Natural killer cell (primary cell): ENCODE measurements at regions not wholly inside any gene's neighbourhood (a gene's known extent, or its start where the extent isn't known, plus 50 kb on each side); places are given as distances from the start of the nearest gene placed in this dataset.

ENCODE experiments used
- ATAC-seq, 3 donors: fragments of 150-1000 bp in 2 of 3; fragments of 200-7000 bp in 1 of 3; cut with Tn5 transposase; 1 replicate in 1 of 3; 2 replicates in 2 of 3; pipeline ENCODE4 v1.10.0; 2021; ENCODE audit warnings: mild to moderate bottlenecking in 2 of 3, moderate library complexity in 2 of 3
- DNase-seq, 2 donors: peaks; one replicate each; pipeline versions ENCODE4 v3.0.0 to v3.0.0-alpha.2; 2013 to 2021; ENCODE audit warnings: mixed read lengths in 1 of 2
- H3K27ac ChIP-seq: one replicate; pipeline ENCODE4 v1.5.1; 2013; ENCODE audit warnings: mild to moderate bottlenecking, low read length
- H3K27me3 ChIP-seq: one replicate; pipeline ENCODE4 v1.6.1; 2013; ENCODE audit warnings: low read length; ENCODE audit not compliant: control insufficient read depth, insufficient read depth
- H3K36me3 ChIP-seq: one replicate; pipeline ENCODE4 v1.6.1; 2013; ENCODE audit warnings: low read length; ENCODE audit not compliant: control insufficient read depth, insufficient read depth
- H3K4me1 ChIP-seq: one replicate; pipeline ENCODE4 v1.6.1; 2013; ENCODE audit warnings: low read length; ENCODE audit not compliant: control insufficient read depth, insufficient read depth
- H3K4me3 ChIP-seq: one replicate; pipeline ENCODE4 v1.5.1; 2013; ENCODE audit warnings: low read length
- H3K9me3 ChIP-seq: one replicate; pipeline ENCODE4 v1.6.1; 2013; ENCODE audit warnings: low read length; ENCODE audit not compliant: control insufficient read depth, insufficient read depth
- H3K27ac Mint-ChIP-seq, 2 donors: one replicate each; pipeline ENCODE4 v1.8.0; 2022; ENCODE audit warnings: mild to moderate bottlenecking in 2 of 2, mixed read lengths in 2 of 2, moderate library complexity in 1 of 2
- H3K27me3 Mint-ChIP-seq, 2 donors: one replicate each; pipeline ENCODE4 v1.8.0; 2022; ENCODE audit warnings: low read depth in 2 of 2, mixed read lengths in 2 of 2
- H3K36me3 Mint-ChIP-seq: one replicate; pipeline ENCODE4 v1.8.0; 2022; ENCODE audit warnings: mixed read lengths
- H3K4me1 Mint-ChIP-seq, 2 donors: one replicate each; pipeline ENCODE4 v1.8.0; 2022; ENCODE audit warnings: mixed read lengths in 2 of 2
- H3K4me3 Mint-ChIP-seq: one replicate; pipeline ENCODE4 v1.8.0; 2022; ENCODE audit warnings: mild to moderate bottlenecking, moderate library complexity, mixed read lengths
- H3K9me3 Mint-ChIP-seq, 2 donors: one replicate each; pipeline ENCODE4 v1.8.0; 2022; ENCODE audit warnings: mixed read lengths in 2 of 2
- WGBS: methylation state at CpG from one replicate; pipeline ENCODE4 v1.1.7; 2013; ENCODE audit warnings: missing lambda C conversion rate; ENCODE audit not compliant: insufficient coverage; 5-methylcytosine and 5-hydroxymethylcytosine counted together
- intact Hi-C: fragments of 100-400 bp; cut with micrococcal nuclease; formaldehyde crosslinking; loops from one replicate; pipeline ENCODE4 v1.14.2; 2022
- TF ChIP-seq, protein P1 (sequence below): fragments of 200-600 bp; IDR thresholded peaks from one replicate; pipeline ENCODE4 v1.8.0; 2022; ENCODE audit warnings: antibody characterized with exemption

DNA sequence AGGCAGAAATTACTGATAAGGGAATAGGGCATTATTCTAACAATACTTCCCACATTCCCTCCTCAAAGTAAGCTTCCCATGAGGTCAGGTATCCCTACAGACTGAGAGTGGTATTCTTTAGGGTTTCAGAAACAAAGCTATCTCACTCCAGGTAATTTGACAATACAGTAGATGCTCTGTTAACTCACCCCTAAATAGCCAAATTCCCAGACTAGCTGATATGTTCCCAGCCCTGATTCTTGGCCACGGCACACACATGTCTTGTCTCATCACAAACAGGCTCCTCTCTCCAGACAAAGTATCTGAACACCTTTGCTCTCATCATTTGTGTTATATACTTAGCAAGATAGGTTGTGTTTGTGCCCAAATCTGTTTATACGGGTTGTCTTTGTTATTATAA, 139.9 kb downstream of the ZNF608 start:
- Mint-ChIP-seq H3K9me3 (peaks cover 0 to 2% of the 10 kb centered on the region in 2 donors), H3K4me1 (no peaks in the 10 kb centered on the region), H3K27me3 (peaks cover 25 to 32% of the 10 kb centered on the region in 2 donors), H3K4me3 (no peak overlapping the region), H3K36me3 (no peaks in the 10 kb centered on the region), H3K27ac (no peak overlapping the region)
- WGBS: 75% methylated on average over 1 of the region's 2 CpGs
- ATAC-seq (no peak), DNase-seq (no peak)
- H3K27ac ChIP-seq: no peak overlapping the region
- TF ChIP-seq, protein P1, sequence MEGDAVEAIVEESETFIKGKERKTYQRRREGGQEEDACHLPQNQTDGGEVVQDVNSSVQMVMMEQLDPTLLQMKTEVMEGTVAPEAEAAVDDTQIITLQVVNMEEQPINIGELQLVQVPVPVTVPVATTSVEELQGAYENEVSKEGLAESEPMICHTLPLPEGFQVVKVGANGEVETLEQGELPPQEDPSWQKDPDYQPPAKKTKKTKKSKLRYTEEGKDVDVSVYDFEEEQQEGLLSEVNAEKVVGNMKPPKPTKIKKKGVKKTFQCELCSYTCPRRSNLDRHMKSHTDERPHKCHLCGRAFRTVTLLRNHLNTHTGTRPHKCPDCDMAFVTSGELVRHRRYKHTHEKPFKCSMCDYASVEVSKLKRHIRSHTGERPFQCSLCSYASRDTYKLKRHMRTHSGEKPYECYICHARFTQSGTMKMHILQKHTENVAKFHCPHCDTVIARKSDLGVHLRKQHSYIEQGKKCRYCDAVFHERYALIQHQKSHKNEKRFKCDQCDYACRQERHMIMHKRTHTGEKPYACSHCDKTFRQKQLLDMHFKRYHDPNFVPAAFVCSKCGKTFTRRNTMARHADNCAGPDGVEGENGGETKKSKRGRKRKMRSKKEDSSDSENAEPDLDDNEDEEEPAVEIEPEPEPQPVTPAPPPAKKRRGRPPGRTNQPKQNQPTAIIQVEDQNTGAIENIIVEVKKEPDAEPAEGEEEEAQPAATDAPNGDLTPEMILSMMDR: no peak
- H3K27me3 ChIP-seq: no peaks in the 10 kb centered on the region
- intact Hi-C loops: no loop called here
- H3K4me3 ChIP-seq: no peak overlapping the region
- no peaks in the 10 kb centered on the region for H3K36me3 ChIP-seq
- no peaks in the 10 kb centered on the region for H3K9me3 ChIP-seq
- no peaks in the 10 kb centered on the region for H3K4me1 ChIP-seq

DNA sequence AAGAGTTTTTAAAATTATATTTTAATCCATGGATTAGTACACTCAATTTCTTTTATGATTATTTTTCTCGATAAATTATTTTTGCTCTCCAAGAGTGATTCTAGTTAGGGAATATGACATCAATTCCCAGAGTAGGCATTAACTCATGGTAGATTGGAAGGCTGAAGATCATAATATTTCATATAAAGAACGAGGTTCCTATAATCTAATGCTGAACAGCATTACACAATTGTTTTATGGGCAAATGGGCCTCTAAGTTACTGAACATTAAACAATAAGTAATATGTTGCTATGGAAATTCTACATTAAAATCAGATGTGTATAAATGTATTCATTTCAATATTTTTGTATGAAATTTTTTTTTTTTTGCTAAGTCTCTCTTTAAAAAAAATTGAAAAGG, 140.3 kb downstream of the ZNF608 start:
- TF ChIP-seq, protein P1: no peak
- DNase-seq (no peak), ATAC-seq (no peak)
- Histone ChIP-seq H3K4me3 (no peak overlapping the region), H3K36me3 (no peaks in the 10 kb centered on the region), H3K4me1 (no peaks in the 10 kb centered on the region), H3K27me3 (no peaks in the 10 kb centered on the region), H3K9me3 (no peaks in the 10 kb centered on the region), H3K27ac (no peak overlapping the region)
- Mint-ChIP-seq H3K4me3 (no peak overlapping the region), H3K27ac (no peak overlapping the region), H3K4me1 (no peaks in the 10 kb centered on the region), H3K27me3 (peaks cover 25 to 32% of the 10 kb centered on the region in 2 donors), H3K9me3 (peaks cover 0 to 2% of the 10 kb centered on the region in 2 donors), H3K36me3 (no peaks in the 10 kb centered on the region)
- no CpG with 5 or more reads among the region's 2 CpGs for WGBS
- intact Hi-C loops: no loop called here

DNA sequence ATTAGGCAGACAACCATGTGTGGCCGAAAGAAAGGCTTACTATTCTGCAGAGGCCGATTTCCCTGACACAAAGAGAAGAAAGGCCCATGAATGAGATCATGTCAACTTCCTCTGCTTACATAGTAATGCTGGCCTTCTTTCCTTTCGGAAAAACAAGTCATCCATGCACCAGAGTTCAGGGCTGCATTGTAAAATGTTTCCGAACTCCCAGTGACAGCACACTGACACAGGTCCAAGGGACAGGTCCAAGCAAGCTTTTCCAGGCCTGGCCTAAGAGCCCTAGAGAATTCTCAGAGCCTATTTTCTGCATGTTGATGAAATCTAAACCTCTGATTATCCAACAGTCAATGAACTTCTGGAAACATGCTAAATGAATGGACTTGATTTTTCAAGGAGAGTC, 140.9 kb downstream of the ZNF608 start:
- peaks cover 22 to 32% of the 10 kb centered on the region in 2 donors for H3K27me3 Mint-ChIP-seq
- no peaks in the 10 kb centered on the region for H3K36me3 Mint-ChIP-seq
- H3K36me3 ChIP-seq: no peaks in the 10 kb centered on the region
- no peaks in the 10 kb centered on the region for H3K4me1 ChIP-seq
- H3K27me3 ChIP-seq: no peaks in the 10 kb centered on the region
- H3K27ac Mint-ChIP-seq: no peak overlapping the region
- DNase-seq (no peak), ATAC-seq (no peak)
- 91% methylated on average over 4 of the region's 4 CpGs for WGBS
- H3K9me3 Mint-ChIP-seq: peaks cover 0 to 2% of the 10 kb centered on the region in 2 donors
- no peaks in the 10 kb centered on the region for H3K9me3 ChIP-seq
- H3K4me3 ChIP-seq: no peak overlapping the region
- intact Hi-C loops: no loop called here
- TF ChIP-seq, protein P1: no peak
- H3K27ac ChIP-seq: no peak overlapping the region
- no peaks in the 10 kb centered on the region for H3K4me1 Mint-ChIP-seq
- H3K4me3 Mint-ChIP-seq: no peak overlapping the region

DNA sequence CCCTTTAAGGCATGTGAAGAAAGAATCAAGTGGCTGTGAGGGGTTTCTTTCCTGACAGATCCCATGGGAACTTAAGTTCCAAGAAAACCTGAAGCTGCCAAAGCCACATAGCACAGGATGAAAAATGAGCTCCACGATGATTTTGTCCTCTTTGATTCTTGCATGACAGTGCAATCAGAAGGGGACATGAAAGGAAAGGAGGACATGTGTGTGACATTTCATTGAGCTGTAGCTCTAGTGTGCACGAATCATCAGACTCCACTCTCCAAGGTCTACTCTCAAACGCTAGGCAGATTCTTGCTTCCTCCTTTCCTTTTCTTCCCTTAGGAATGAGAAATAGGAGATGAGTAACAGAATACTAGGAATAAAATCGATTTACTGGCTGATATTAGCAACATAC, 142.0 kb downstream of the ZNF608 start:
- no peaks in the 10 kb centered on the region for H3K9me3 ChIP-seq
- H3K9me3 Mint-ChIP-seq: peaks cover 0 to 2% of the 10 kb centered on the region in 2 donors
- no peak overlapping the region for H3K4me3 ChIP-seq
- H3K4me1 Mint-ChIP-seq: no peaks in the 10 kb centered on the region
- no peak overlapping the region for H3K4me3 Mint-ChIP-seq
- no peaks in the 10 kb centered on the region for H3K36me3 Mint-ChIP-seq
- no peaks in the 10 kb centered on the region for H3K4me1 ChIP-seq
- no peaks in the 10 kb centered on the region for H3K27me3 ChIP-seq
- WGBS: 44% methylated on average over 2 of the region's 4 CpGs
- TF ChIP-seq, protein P1: no peak
- intact Hi-C loops: no loop called here
- no peak overlapping the region for H3K27ac ChIP-seq
- H3K27ac Mint-ChIP-seq: no peak overlapping the region
- peaks cover 18 to 31% of the 10 kb centered on the region in 2 donors for H3K27me3 Mint-ChIP-seq
- DNase-seq (no peak), ATAC-seq (no peak)
- H3K36me3 ChIP-seq: no peaks in the 10 kb centered on the region
